ENCODE measurements at regions not wholly inside any gene's neighbourhood (a gene's known extent, or its start where the extent isn't known, plus 50 kb on each side); places are given as distances from the start of the nearest gene placed in this dataset.

DNA sequence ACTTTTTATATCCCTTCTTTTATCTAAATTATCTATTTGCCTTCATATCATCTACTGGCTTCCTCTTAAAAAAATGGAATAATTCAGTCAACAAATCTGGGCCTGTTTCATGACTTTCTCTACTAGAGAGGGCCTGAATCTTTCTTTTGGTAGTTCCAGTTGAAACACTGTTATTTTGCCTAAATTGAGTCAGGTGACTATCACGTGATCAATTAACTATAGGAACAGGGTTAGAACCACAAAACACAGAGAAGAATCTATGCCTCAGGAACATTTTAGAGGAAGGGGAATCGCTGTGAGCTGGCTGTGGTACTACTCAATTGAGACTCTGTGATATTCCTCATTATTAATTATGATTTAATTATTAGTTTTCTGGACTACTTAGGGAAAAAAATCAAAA lies 736.7 kb upstream of the PITX2 start:
- TF ChIP-seq, protein P1, sequence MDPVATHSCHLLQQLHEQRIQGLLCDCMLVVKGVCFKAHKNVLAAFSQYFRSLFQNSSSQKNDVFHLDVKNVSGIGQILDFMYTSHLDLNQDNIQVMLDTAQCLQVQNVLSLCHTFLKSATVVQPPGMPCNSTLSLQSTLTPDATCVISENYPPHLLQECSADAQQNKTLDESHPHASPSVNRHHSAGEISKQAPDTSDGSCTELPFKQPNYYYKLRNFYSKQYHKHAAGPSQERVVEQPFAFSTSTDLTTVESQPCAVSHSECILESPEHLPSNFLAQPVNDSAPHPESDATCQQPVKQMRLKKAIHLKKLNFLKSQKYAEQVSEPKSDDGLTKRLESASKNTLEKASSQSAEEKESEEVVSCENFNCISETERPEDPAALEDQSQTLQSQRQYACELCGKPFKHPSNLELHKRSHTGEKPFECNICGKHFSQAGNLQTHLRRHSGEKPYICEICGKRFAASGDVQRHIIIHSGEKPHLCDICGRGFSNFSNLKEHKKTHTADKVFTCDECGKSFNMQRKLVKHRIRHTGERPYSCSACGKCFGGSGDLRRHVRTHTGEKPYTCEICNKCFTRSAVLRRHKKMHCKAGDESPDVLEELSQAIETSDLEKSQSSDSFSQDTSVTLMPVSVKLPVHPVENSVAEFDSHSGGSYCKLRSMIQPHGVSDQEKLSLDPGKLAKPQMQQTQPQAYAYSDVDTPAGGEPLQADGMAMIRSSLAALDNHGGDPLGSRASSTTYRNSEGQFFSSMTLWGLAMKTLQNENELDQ (CRISPR knock-in tag; IDR thresholded peaks at IDR 0.05; ENCODE audit: borderline replicate concordance) = no peak
- TF ChIP-seq, protein P2, sequence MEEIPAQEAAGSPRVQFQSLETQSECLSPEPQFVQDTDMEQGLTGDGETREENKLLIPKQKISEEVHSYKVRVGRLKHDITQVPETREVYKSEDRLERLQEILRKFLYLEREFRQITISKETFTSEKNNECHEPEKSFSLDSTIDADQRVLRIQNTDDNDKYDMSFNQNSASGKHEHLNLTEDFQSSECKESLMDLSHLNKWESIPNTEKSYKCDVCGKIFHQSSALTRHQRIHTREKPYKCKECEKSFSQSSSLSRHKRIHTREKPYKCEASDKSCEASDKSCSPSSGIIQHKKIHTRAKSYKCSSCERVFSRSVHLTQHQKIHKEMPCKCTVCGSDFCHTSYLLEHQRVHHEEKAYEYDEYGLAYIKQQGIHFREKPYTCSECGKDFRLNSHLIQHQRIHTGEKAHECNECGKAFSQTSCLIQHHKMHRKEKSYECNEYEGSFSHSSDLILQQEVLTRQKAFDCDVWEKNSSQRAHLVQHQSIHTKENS (CRISPR knock-in tag; IDR thresholded peaks at IDR 0.05) = no peak
- no peak for TF ChIP-seq ZNF3 (CRISPR knock-in tag; IDR thresholded peaks at IDR 0.05)
- TF ChIP-seq, protein P3, sequence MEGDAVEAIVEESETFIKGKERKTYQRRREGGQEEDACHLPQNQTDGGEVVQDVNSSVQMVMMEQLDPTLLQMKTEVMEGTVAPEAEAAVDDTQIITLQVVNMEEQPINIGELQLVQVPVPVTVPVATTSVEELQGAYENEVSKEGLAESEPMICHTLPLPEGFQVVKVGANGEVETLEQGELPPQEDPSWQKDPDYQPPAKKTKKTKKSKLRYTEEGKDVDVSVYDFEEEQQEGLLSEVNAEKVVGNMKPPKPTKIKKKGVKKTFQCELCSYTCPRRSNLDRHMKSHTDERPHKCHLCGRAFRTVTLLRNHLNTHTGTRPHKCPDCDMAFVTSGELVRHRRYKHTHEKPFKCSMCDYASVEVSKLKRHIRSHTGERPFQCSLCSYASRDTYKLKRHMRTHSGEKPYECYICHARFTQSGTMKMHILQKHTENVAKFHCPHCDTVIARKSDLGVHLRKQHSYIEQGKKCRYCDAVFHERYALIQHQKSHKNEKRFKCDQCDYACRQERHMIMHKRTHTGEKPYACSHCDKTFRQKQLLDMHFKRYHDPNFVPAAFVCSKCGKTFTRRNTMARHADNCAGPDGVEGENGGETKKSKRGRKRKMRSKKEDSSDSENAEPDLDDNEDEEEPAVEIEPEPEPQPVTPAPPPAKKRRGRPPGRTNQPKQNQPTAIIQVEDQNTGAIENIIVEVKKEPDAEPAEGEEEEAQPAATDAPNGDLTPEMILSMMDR (IDR thresholded peaks at IDR 0.05 in 2 of 3, conservative IDR thresholded peaks at IDR 0.05 in 1 of 3; ENCODE audit: insufficient read depth in 2 of 3, low read depth in 1 of 3, low read length in 3 of 3) = no peak
- TF ChIP-seq CBX5 (IDR thresholded peaks at IDR 0.05; ENCODE audit: borderline replicate concordance, low read depth) = no peak
- TF ChIP-seq POLR2AphosphoS5 (IDR thresholded peaks at IDR 0.05; ENCODE audit: control insufficient read depth, insufficient read depth, low read depth, low read length) = no peak
- TF ChIP-seq GATA2 (CRISPR knock-in tag; IDR thresholded peaks at IDR 0.05) = no peak
- no peak for TF ChIP-seq NR1H2 (CRISPR knock-in tag; IDR thresholded peaks at IDR 0.05)
